ENCODE measurements at regions not wholly inside any gene's neighbourhood (a gene's known extent, or its start where the extent isn't known, plus 50 kb on each side); places are given as distances from the start of the nearest gene placed in this dataset.

GRCh38 chr2:62439425-62439824 is 66.6 kb downstream of the TMEM17 start:
- ChIA-PET POLR2A (no interaction called here), CTCF (interaction anchor here (0.6 kb wide), 1 partner anchor 91 kb away, joined by 3 read pairs; no protein-coding TSS in a partner anchor)
- no peaks in the 10 kb centered on the region for H3K4me1 ChIP-seq (ENCODE audit: control insufficient read depth, insufficient read depth, low read length)
- no peaks in the 10 kb centered on the region for H3K36me3 ChIP-seq (ENCODE audit: control insufficient read depth in 2 of 2, insufficient read depth in 1 of 2, low read length in 2 of 2)
- H3K9me3 ChIP-seq (ENCODE audit: control insufficient read depth, insufficient read depth, low read depth, low read length): no peaks in the 10 kb centered on the region
- no peak overlapping the region for H3K4me3 ChIP-seq (ENCODE audit: low read depth, low read length)
- TF ChIP-seq SP3 (tag by site-specific recombination; IDR thresholded peaks at IDR 0.05) (no peak), ZNF184 (tag by site-specific recombination; IDR thresholded peaks at IDR 0.05) (no peak), ATF2 (tag by site-specific recombination; IDR thresholded peaks at IDR 0.05; ENCODE audit: low read depth) (no peak), ZBTB11 (tag by site-specific recombination; conservative IDR thresholded peaks at IDR 0.05; ENCODE audit: low read depth) (no peak)
- no peak overlapping the region for H3K27ac ChIP-seq (ENCODE audit: extremely low read depth, low read depth, low read length)

GRCh38 chr2:62437785-62438184 is 68.2 kb downstream of the TMEM17 start:
- CTCF ChIA-PET: interaction anchor here (0.5 kb wide), 1 partner anchor 137 kb away, joined by 3 read pairs; no protein-coding TSS in a partner anchor
- POLR2A ChIA-PET: no interaction called here
- H3K4me1 ChIP-seq (ENCODE audit: control insufficient read depth, insufficient read depth, low read length): no peaks in the 10 kb centered on the region
- no peak overlapping the region for H3K27ac ChIP-seq (ENCODE audit: extremely low read depth, low read depth, low read length)
- H3K36me3 ChIP-seq (ENCODE audit: control insufficient read depth in 2 of 2, insufficient read depth in 1 of 2, low read length in 2 of 2): no peaks in the 10 kb centered on the region
- no peak overlapping the region for H3K4me3 ChIP-seq (ENCODE audit: low read depth, low read length)
- no peaks in the 10 kb centered on the region for H3K9me3 ChIP-seq (ENCODE audit: control insufficient read depth, insufficient read depth, low read depth, low read length)
- TF ChIP-seq ZBTB8A (tag by site-specific recombination; IDR thresholded peaks at IDR 0.05) (no peak), ZNF837 (tag by site-specific recombination; IDR thresholded peaks at IDR 0.05) (no peak), ZNF184 (tag by site-specific recombination; IDR thresholded peaks at IDR 0.05) (no peak), ZNF148 (tag by site-specific recombination; IDR thresholded peaks at IDR 0.05; ENCODE audit: borderline replicate concordance) (no peak), ZBTB1 (tag by site-specific recombination; IDR thresholded peaks at IDR 0.05) (no peak), AEBP2 (tag by site-specific recombination; IDR thresholded peaks at IDR 0.05; ENCODE audit: borderline replicate concordance) (no peak), ZNF596 (tag by site-specific recombination; IDR thresholded peaks at IDR 0.05) (no peak), IKZF3 (tag by site-specific recombination; IDR thresholded peaks at IDR 0.05) (no peak), ZNF544 (tag by site-specific recombination; IDR thresholded peaks at IDR 0.05) (no peak), ZNF692 (tag by site-specific recombination; IDR thresholded peaks at IDR 0.05) (no peak), ZNF10 (tag by site-specific recombination; IDR thresholded peaks at IDR 0.05) (no peak), ZNF140 (tag by site-specific recombination; IDR thresholded peaks at IDR 0.05) (no peak)

Measured in HEK293 (cell line).